NCI-H2196 treated with DMSO at 0.1 percent for 48 hours (cell line): ENCODE measurements at regions not wholly inside any gene's neighbourhood (a gene's known extent, or its start where the extent isn't known, plus 50 kb on each side); places are given as distances from the start of the nearest gene placed in this dataset.

Experiments used
- DNase-seq: peaks from one replicate; lab custom pipeline; 2025; ENCODE audit not compliant: unreplicated experiment; lab: John Stamatoyannopoulos, UW

DNA sequence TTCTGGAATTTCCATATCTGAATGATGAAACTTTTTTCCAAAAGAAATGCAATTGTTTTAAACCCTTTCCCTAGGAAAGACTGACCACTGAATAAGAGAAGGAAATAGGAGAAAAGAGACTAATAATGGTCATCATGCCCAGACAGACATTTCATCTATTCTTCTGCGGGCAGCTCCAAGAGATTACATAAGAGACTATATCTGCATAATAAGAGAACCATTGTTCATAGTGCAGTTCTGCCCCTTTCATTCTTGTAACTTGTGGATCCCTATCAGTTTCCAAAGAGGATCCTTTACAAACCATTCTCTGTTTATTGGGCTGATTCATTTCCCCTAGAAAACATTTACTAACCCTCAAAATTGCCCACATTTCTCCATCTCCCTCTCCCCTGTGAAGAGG is 197.8 kb downstream of the FSCB start:
- no peak for DNase-seq

GRCh38 chr14:44300916-44301315 is 206.2 kb downstream of the FSCB start:
- no peak for DNase-seq

DNA sequence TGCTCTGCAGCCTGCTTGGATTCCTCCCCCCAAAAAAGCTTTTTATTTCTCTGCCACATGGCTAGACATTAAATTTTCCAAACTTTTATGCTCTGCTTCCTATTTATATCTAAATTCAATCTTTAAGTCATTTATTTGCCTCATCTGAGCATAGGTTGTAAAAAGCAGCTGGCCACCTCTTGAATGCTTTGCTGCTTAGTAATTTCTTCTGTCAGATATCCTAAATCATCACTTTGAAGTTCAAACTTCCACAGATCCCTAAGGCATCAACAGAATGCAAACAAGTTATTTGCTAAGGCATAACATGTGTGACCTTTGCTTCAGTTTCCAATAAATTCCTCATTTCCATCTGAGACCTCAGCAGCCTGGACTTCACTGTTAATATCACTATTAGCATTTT is 209.6 kb downstream of the FSCB start:
- DNase-seq: no peak

DNA sequence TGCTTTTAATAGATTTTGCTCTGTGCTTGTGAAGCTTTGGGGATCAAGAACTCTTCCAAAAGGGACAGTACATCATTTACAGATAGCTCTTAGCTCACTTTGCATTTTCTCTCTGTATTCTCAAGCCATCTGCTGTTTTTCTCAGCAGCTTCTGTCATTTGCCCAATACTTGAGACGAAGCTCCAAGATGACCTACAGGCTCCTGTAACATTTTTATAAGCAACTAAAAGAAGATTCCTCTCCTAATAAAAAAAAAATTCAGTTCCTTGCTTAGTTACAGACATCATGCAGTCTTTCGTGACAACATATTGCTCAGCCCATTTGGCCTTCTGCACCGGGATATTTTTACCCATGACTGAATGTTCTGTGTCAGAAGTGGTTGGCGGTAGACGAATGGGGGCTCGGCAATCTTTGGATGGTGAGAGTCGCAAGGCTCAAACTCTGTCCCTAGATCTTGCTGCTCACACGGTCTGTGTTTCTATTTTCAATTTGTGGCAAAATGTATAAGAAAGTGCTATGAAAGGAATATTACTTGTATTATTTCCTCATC is 215.6 kb downstream of the FSCB start:
- DNase-seq: no peak

DNA sequence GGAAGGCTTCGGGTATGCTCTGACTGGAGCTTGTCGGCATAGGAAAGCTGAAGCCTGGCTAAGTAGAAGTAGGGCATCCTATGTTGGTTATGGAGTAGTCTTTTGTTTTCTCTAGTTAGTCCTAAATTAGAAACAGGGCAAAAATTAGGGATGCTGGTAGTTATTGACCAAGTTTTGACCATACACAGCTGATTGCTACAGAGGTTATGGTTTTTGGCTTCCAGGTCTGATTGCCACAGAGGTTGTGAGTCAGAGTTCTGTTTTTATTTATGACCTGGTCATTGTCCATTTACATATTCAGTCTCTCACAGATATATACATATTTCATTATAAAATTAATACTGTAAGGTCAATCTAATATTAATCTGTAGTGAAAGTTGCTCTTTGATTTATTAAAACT is 219.2 kb downstream of the FSCB start:
- DNase-seq: no peak

DNA sequence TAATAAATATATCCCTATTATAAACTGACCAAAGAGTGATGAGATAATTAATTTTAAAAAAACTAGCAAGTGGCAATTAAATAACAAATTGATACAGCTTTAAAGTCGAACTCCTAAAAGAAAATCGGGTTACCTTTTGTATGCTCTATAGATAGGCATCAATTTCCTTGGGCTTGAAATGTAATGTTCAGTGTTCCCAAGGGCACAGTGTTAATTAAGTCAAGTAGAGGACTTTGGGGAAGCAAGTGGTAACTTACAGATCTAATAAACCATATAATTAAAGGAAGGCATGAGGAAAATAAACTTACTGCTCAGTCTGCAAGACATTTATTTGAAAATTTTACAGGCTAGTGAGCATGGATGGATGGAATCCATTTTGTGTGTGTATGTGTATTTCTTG is 220.9 kb downstream of the FSCB start:
- no peak for DNase-seq

DNA sequence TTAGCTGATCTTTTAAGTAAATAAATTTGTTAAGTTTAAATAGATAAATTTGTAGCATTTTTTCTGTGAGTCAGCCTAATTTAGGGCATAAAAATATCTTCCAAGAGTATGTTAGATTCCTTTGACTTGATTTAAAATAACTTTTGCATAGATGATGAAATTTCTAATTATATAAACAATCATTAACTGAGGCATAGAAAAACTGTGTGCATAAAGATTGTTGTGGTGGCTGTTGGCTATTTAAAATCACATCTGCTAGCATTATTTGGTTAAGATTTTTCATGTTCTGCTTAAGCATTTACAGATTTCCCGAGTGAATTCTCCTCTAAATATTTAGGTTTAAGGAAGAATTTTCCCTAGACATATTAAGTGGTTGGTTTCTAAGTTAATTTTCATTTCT is 223.2 kb downstream of the FSCB start:
- no peak for DNase-seq

DNA sequence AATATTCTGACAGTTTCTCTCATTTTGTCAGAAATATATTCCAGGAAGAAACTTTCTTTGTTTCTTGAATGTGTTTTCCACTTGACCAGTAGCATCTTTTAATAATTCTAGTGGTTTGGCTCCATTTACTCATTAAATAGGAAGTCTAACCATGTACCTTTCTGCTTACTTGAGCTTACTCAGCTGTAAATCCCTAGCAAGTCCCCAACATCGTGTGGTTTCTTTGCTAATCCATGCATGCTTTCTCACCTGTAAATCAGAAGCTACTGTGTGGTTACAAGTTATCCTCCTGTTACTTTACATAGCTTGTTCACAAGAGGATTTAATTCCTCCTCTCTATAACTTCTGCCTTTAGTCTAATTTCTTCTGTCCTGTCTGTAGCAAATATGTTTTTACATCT is 227.7 kb downstream of the FSCB start:
- DNase-seq: no peak

DNA sequence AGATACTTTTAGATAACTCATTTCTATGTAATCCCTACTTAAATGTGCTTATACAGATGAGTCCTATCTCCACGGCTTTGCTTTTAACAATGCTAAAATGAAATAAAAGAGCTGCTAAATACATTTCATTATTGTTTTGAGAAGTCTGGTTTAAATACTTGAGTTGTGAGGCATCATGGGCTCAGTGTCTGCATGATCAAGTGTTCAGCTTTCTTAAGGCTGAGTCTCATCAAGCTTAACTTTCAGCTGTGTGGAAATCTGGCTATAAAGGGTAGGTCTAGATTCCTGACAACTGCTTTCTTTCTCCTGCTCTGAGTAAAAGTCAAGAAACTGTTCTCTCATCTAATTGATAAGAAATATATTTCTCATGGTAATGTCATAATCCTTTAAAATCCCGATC is 235.4 kb downstream of the FSCB start:
- DNase-seq: no peak

DNA sequence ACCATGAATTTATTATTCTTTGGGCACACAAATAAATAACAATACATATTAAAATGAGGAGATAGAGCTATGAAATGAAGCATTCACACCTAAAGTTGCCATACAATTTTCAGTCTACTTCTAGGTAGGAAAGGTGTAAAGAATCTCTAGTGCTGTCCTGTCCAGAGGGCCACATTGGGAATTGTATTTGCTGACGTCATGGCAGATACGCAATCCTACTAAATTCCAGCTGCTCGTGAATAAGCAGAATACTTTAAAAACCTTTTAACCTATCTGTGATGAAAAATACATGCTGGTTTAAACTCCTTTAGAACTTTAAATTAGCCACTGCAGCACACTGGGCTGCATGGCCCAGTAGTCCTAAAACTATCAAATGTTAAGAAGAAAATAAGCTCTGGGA is 236.1 kb downstream of the FSCB start:
- DNase-seq: no peak

DNA sequence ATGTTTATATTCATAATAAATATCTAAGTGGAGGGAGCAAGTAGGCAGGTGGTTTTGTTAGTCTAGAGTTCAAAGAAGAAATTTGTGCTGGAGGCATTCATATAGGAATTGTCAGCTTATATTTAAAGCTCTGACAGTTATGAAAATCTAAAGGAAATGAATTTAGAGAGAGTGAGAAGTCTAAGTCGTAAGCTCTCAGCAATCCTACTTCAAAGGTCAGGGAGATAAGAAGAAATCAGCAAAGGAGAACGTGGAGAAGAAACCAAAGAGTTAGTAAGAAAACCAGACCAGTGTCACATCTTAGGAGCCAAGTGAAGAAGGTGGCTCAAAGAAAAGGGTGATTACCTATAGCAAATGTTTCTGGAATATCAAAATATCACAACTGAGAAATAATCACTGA is 241.8 kb downstream of the FSCB start:
- no peak for DNase-seq

- no peak for DNase-seq
Observed at GRCh38 chr14:44215660-44216059, 291.4 kb downstream of the FSCB start.

- no peak for DNase-seq
Observed at GRCh38 chr14:44211718-44212117, 295.4 kb downstream of the FSCB start.

- no peak for DNase-seq
Observed at GRCh38 chr14:44204061-44204835, 302.8 kb downstream of the FSCB start.

DNA sequence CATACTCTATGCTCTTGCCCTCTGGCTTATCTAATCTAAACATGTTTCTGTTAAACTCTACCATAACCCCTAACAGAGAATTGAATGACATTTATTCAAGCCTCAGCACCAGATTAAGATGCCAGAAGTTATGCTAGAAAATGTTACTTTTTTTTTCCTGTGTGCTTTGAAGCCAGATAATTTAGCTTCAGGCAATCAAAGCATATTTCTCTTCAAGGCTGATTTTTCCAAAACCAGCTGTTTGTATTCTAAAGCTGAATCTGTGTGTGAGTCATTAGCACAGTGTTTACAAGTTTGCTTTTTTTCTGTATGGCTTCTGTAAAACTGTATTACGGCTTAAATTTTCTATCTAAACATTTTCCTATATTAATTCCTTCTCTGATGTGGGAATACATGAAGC is 326.1 kb downstream of the FSCB start:
- DNase-seq: no peak

DNA sequence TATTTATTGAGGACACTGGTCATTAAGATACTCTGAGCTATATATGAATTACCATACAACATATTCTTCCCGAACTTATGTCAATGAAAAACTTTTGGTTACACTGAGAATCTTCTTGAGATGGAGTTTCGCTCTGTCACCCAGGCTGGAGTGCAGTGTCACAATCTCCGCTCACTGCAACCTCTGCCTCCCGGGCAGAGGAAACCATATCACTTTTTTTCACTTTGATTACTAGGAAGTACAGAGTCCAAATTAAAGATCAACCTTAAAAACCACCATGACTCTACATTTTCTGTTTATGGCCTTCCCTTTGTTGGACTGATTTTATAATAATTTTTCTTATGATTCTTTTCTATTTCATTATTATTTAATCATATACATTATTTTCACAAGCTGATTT is 336.5 kb downstream of the FSCB start:
- DNase-seq: no peak

DNA sequence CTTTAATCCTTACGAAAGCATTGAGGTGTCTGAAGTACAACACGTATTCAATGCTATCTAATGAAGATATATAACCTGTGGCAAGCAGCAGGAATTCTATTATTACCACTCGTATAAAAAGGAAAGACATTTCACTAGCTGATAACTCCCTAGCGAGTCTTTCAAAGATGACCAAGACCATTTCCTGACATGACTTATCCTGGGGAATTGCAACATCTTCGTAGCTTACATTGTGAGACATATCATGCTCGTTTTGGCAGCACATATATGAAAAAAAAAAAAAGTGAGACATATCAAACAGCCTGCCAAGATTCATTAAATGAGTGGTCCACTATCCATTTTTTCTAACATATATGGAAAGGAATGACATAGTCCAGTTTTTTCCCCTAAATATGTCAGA is 337.0 kb downstream of the FSCB start:
- DNase-seq: no peak

GRCh38 chr14:44168566-44168965 is 338.5 kb downstream of the FSCB start:
- no peak for DNase-seq

DNA sequence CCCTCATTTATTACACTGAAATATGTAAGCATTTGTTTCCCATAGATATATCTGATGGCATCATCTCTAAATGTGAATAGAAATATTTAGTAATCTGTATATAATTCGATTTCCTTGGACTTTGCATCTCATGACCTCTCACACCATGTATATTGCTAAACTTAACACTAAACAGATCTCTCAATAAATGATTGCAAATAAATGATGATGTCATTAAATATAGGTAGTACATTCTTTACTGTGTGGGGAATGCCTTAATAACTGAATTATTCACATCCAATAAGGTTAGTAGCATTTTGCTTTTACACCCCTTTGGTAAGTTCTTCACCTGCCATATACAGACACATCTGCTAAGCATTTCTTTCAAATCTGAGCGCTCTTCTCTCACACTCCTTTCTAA is 340.5 kb downstream of the FSCB start:
- DNase-seq: no peak

- no peak for DNase-seq
Observed at GRCh38 chr14:44165936-44166335, 341.1 kb downstream of the FSCB start.

- no peak for DNase-seq
Observed at GRCh38 chr14:44165286-44165685, 341.8 kb downstream of the FSCB start.

DNA sequence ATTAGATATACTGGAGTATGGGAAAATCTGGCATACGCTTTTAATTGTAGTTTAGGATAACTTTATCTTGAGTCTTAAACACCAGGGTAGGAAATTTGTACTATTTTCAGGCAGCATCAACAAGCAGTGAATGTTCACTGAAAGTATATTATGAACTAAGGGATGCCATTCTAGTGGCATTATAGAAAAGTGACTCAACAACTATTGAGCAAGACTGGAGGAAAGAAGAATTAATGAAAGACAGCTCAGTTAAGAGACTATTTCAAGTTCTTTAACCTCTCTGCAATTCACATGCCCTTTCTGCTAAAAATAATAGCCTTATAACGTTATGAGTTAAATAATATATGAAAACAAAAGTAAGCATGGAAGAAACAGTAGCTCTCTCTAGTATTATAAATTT is 343.1 kb downstream of the FSCB start:
- DNase-seq: no peak

DNA sequence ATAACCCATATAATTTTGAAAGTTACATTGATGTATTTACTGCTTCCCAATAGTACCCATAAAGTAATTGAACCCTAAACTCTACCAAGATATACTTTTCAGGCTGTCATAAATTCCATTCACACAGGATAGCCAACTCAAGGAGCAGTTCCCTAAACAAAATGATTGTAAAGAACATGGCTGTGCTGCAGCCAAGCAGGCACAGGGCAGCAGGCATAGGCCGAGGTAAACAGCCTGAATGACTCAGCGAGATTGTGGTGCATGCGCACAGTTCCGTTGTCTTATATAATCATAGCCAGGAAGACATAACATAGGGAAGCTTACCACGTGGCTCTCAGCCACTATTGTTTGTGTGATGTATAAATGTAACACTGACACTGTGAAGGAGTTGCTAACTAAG is 344.9 kb downstream of the FSCB start:
- DNase-seq: no peak
